K562 (cell line): ENCODE measurements at regions not wholly inside any gene's neighbourhood (a gene's known extent, or its start where the extent isn't known, plus 50 kb on each side); places are given as distances from the start of the nearest gene placed in this dataset.

Experiments used
- ATAC-seq: fragments of 200-7000 bp; cut with Tn5 transposase; 3 replicates; pipeline ENCODE4 v1.9.1; 2020; ENCODE audit warnings: moderate library complexity
- BruUV-seq: library from RNA; stranded (reverse); fragments of 400-500 nt; replicated peaks from 2 replicates; lab custom pipeline; 2021; lab: Mats Ljungman, UMichigan
- CTCF ChIA-PET: fragments of 300-600 bp; formaldehyde crosslinking; extraction: SDS; loops from one replicate; lab custom pipeline; 2021; ENCODE audit warnings: low intra/inter-chr PET ratio; lab: Yijun Ruan, JAX
- POLR2A ChIA-PET: fragments of 300-600, 350-650 bp; sonication (Branson Sonifier 250); formaldehyde crosslinking; extraction: SDS; loops from one replicate; lab custom pipeline; 2021; ENCODE audit warnings: antibody characterized with exemption, inconsistent platforms; lab: Yijun Ruan, JAX
- DNase-seq, 4 experiments: peaks; one replicate each; pipeline versions ENCODE4 v3.0.0 to v3.0.0-alpha.2; 2011 to 2018; ENCODE audit warnings: low spot score in 3 of 4, mixed read lengths in 3 of 4; ENCODE audit errors: extremely low read depth in 1 of 4
- FAIRE-seq: peaks from 2 replicates; lab custom pipeline; 2011; peaks lifted over from hg19 to GRCh38; lab: Jason Lieb, UNC
- H2AFZ ChIP-seq: 2 replicates; pipeline ENCODE4 v1.6.0; 2011; ENCODE audit warnings: low read depth, low read length, control low read depth, inconsistent platforms
- H3K27ac ChIP-seq: fragments of 200-600 bp; 3 replicates; pipeline ENCODE4 v1.8.0; 2011; ENCODE audit warnings: low read depth, mild to moderate bottlenecking, control low read depth, inconsistent platforms, low read length, moderate library complexity, mixed read lengths; ENCODE audit errors: extremely low read depth
- H3K27me3 ChIP-seq, 2 experiments: fragments of 300-600 bp in 1 of 2; 2 replicates in 1 of 2; 3 replicates in 1 of 2; pipeline versions ENCODE4 v1.6.0 to v1.8.0; 2011; ENCODE audit warnings: inconsistent platforms in 2 of 2, low read length in 2 of 2, mild to moderate bottlenecking in 1 of 2, mixed read lengths in 1 of 2, moderate library complexity in 1 of 2; ENCODE audit not compliant: control insufficient read depth in 2 of 2, insufficient read depth in 2 of 2
- H3K36me3 ChIP-seq: fragments of 300-600 bp; 3 replicates; pipeline ENCODE4 v1.8.0; 2011; ENCODE audit warnings: mild to moderate bottlenecking, low read length, inconsistent platforms; ENCODE audit not compliant: control insufficient read depth, insufficient read depth
- H3K4me1 ChIP-seq, 2 experiments: fragments of 200-600 bp in 1 of 2; replicated peaks in 1 of 2; 2 replicates in 1 of 2; 3 replicates in 1 of 2; pipeline versions ENCODE4 v1.5.1 to v1.8.0; 2011; ENCODE audit warnings: inconsistent platforms in 2 of 2, low read length in 2 of 2, mild to moderate bottlenecking in 1 of 2, mixed read lengths in 1 of 2, moderate library complexity in 1 of 2; ENCODE audit not compliant: control insufficient read depth in 2 of 2, insufficient read depth in 2 of 2
- H3K4me2 ChIP-seq: 2 replicates; pipeline ENCODE4 v1.6.1; 2011; ENCODE audit warnings: low read length, control low read depth, inconsistent platforms, mixed read lengths; ENCODE audit not compliant: insufficient read depth
- H3K4me3 ChIP-seq: fragments of 200-600 bp; sonication (generic), shearing (Covaris generic); 2 replicates; pipeline ENCODE4 v1.5.1; 2016; ENCODE audit warnings: control low read depth, inconsistent platforms
- H3K79me2 ChIP-seq: fragments of 200-600 bp; 3 replicates; pipeline ENCODE4 v1.8.0; 2011; ENCODE audit warnings: low read length, inconsistent platforms; ENCODE audit not compliant: control insufficient read depth, insufficient read depth
- H3K9ac ChIP-seq, 2 experiments: 2 replicates each; pipeline versions ENCODE4 v1.6.0 to v1.6.1; 2011; ENCODE audit warnings: low read depth in 2 of 2, low read length in 2 of 2, control low read depth in 1 of 2, inconsistent platforms in 1 of 2, mild to moderate bottlenecking in 1 of 2, mixed read lengths in 1 of 2; ENCODE audit not compliant: insufficient read depth in 1 of 2
- H3K9me1 ChIP-seq: one replicate; pipeline ENCODE4 v1.6.0; 2011; ENCODE audit warnings: inconsistent platforms, mild to moderate bottlenecking, low read length, moderate library complexity; ENCODE audit not compliant: control insufficient read depth, insufficient read depth
- H3K9me3 ChIP-seq: replicated peaks from 2 replicates; pipeline ENCODE4 v1.5.1; 2011; ENCODE audit warnings: low read depth, low read length, inconsistent platforms; ENCODE audit not compliant: control insufficient read depth, insufficient read depth
- H4K20me1 ChIP-seq: replicated peaks from 2 replicates; pipeline ENCODE4 v1.6.1; 2011; ENCODE audit warnings: low read length, inconsistent platforms, mixed read lengths; ENCODE audit not compliant: control insufficient read depth, insufficient read depth
- CBX1 ChIP-seq: sonication (generic); IDR thresholded peaks from 2 replicates; pipeline ENCODE4 v1.6.1; 2016; ENCODE audit warnings: antibody characterized with exemption, low read depth, mild to moderate bottlenecking
- PHB ChIP-seq: fragments of 250-450 bp; sonication (Bioruptor Pico); IDR thresholded peaks from 2 replicates; pipeline ENCODE4 v1.5.0; 2021
- RBM15 ChIP-seq: fragments of 200-400 bp; formaldehyde crosslinking; IDR thresholded peaks from 2 replicates; pipeline ENCODE4 v1.6.1; 2018; ENCODE audit warnings: mild to moderate bottlenecking, low read length, moderate library complexity; ENCODE audit not compliant: insufficient read depth
- ZC3H11A ChIP-seq: IDR thresholded peaks from 2 replicates; pipeline ENCODE4 v1.6.1; 2012; ENCODE audit warnings: low read depth, low read length, improper control_type of control experiment
- ZNF57 ChIP-seq: fragments of 450-650 bp; formaldehyde crosslinking; IDR thresholded peaks from 2 replicates; pipeline ENCODE4 v1.4.0; 2020; ENCODE audit warnings: mild to moderate bottlenecking, moderate library complexity
- WGBS: fragments of 100-300 bp; shearing (Covaris generic); methylation state at CpG from one replicate; pipeline ENCODE4 v1.1.6; 2016; ENCODE audit warnings: low coverage, mixed read lengths; ENCODE audit not compliant: insufficient coverage; ENCODE audit errors: missing lambda C conversion rate; 5-methylcytosine and 5-hydroxymethylcytosine counted together
- in situ Hi-C: fragments of 300-500 bp; cut with MboI; formaldehyde crosslinking; loops from 4 replicates; pipeline ENCODE4 v1.15.0; 2018; ENCODE audit warnings: inconsistent platforms, mixed read lengths
- intact Hi-C: fragments of 100-400 bp; cut with micrococcal nuclease; formaldehyde crosslinking; loops from 2 replicates; pipeline ENCODE4 v1.14.2; 2022
- TF ChIP-seq, protein P1 (sequence below): IDR thresholded peaks from 2 replicates; pipeline ENCODE4 v1.6.1; 2011; ENCODE audit not compliant: insufficient read length; ENCODE audit errors: extremely low read depth
- TF ChIP-seq, protein P2 (sequence below): fragments of 450-650 bp; IDR thresholded peaks from 2 replicates; pipeline ENCODE4 v1.7.1; 2018; ENCODE audit warnings: mild to moderate bottlenecking, low read depth; ENCODE audit not compliant: partially characterized antibody
- TF ChIP-seq, protein P3 (sequence below), 2 experiments: fragments of 450-650 bp; conservative IDR thresholded peaks; 2 replicates each; pipeline ENCODE4 v1.6.1; 2017; ENCODE audit warnings: mild to moderate bottlenecking in 2 of 2, moderate library complexity in 2 of 2

DNA sequence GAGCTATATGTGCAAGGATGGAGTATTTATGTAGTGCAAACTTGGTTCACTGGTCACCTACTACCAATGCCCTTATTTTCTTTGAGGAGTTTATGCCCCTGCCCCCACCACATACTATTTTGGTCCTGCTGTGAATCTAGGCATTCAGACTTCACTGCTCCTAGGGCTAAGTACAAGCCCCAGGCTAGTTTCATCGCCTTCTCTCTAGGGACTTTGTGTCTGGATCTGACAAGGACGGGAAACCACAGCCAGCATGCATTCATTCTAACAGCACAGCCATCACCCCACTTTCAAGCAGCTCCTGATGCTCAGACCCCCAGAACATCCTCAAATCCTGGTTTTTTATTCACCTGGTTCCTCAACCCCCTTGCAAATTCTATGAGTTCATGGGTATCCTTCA, 56.8 kb downstream of the DRD1 start:
- intact Hi-C loops = no loop called here
- POLR2A ChIA-PET = no interaction called here
- no peak overlapping the region for H3K4me2 ChIP-seq
- H3K4me3 ChIP-seq = no peak overlapping the region
- DNase-seq (no peak), FAIRE-seq (no peak), ATAC-seq (no peak)
- no TSS peak for BruUV-seq
- no peaks in the 10 kb centered on the region for H3K4me1 ChIP-seq
- no peak for TF ChIP-seq PHB
- H3K36me3 ChIP-seq = no peaks in the 10 kb centered on the region
- 0% methylated on average over 2 of the region's 2 CpGs for WGBS
- CTCF ChIA-PET = no interaction called here
- no peaks in the 10 kb centered on the region for H3K79me2 ChIP-seq
- no peaks in the 10 kb centered on the region for H3K9me3 ChIP-seq
- no peaks in the 10 kb centered on the region for H3K9me1 ChIP-seq
- no peak overlapping the region for H3K9ac ChIP-seq
- H3K27ac ChIP-seq = no peak overlapping the region
- H3K27me3 ChIP-seq = 0 out of 5 replicates have a peak, but pooled peaks cover 0 to 1% of the 10 kb centered on the region in 2 experiments
- no peaks in the 10 kb centered on the region for H4K20me1 ChIP-seq
- H2AFZ ChIP-seq = no peak overlapping the region
- in situ Hi-C loops = no loop called here

DNA sequence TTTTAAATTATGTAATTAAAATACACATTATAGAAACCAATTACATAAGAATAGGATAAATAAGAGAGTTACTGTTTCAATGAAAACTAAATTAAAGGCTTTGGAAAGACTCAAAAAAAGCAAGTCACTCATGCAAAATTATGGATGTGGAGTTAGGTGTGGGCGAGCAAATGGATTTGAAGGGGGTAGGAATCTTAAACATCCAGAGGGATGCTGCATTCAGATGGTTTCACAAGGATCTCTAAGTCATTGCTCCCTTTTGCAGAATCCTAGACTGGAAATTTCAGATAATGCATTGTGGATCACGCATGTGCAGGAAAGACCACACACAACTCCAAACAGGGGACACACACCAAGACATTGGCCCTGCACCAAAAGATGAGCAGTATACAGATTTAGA, 57.5 kb downstream of the DRD1 start:
- ChIA-PET POLR2A (no interaction called here), CTCF (no interaction called here)
- no peaks in the 10 kb centered on the region for H3K79me2 ChIP-seq
- no peaks in the 10 kb centered on the region for H3K36me3 ChIP-seq
- TF ChIP-seq, protein P1, sequence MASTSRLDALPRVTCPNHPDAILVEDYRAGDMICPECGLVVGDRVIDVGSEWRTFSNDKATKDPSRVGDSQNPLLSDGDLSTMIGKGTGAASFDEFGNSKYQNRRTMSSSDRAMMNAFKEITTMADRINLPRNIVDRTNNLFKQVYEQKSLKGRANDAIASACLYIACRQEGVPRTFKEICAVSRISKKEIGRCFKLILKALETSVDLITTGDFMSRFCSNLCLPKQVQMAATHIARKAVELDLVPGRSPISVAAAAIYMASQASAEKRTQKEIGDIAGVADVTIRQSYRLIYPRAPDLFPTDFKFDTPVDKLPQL = no peak
- TF ChIP-seq, protein P2, sequence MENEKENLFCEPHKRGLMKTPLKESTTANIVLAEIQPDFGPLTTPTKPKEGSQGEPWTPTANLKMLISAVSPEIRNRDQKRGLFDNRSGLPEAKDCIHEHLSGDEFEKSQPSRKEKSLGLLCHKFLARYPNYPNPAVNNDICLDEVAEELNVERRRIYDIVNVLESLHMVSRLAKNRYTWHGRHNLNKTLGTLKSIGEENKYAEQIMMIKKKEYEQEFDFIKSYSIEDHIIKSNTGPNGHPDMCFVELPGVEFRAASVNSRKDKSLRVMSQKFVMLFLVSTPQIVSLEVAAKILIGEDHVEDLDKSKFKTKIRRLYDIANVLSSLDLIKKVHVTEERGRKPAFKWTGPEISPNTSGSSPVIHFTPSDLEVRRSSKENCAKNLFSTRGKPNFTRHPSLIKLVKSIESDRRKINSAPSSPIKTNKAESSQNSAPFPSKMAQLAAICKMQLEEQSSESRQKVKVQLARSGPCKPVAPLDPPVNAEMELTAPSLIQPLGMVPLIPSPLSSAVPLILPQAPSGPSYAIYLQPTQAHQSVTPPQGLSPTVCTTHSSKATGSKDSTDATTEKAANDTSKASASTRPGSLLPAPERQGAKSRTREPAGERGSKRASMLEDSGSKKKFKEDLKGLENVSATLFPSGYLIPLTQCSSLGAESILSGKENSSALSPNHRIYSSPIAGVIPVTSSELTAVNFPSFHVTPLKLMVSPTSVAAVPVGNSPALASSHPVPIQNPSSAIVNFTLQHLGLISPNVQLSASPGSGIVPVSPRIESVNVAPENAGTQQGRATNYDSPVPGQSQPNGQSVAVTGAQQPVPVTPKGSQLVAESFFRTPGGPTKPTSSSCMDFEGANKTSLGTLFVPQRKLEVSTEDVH = no peak
- TF ChIP-seq ZNF57 (CRISPR knock-in tag) (no peak), RBM15 (no peak), ZC3H11A (no peak), CBX1 (no peak)
- TF ChIP-seq, protein P3, sequence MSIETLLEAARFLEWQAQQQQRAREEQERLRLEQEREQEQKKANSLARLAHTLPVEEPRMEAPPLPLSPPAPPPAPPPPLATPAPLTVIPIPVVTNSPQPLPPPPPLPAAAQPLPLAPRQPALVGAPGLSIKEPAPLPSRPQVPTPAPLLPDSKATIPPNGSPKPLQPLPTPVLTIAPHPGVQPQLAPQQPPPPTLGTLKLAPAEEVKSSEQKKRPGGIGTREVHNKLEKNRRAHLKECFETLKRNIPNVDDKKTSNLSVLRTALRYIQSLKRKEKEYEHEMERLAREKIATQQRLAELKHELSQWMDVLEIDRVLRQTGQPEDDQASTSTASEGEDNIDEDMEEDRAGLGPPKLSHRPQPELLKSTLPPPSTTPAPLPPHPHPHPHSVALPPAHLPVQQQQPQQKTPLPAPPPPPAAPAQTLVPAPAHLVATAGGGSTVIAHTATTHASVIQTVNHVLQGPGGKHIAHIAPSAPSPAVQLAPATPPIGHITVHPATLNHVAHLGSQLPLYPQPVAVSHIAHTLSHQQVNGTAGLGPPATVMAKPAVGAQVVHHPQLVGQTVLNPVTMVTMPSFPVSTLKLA (conservative IDR thresholded peaks at IDR 0.05) = no peak
- H2AFZ ChIP-seq = no peak overlapping the region
- no peaks in the 10 kb centered on the region for H3K27me3 ChIP-seq
- in situ Hi-C loops (no loop called here), intact Hi-C loops (no loop called here)
- BruUV-seq = no TSS peak
- no peak overlapping the region for H3K4me2 ChIP-seq
- no peak overlapping the region for H3K27ac ChIP-seq
- H4K20me1 ChIP-seq = no peaks in the 10 kb centered on the region
- no peak overlapping the region for H3K9ac ChIP-seq
- DNase-seq = no peak
- no peaks in the 10 kb centered on the region for H3K4me1 ChIP-seq
- ATAC-seq = no peak
- no peaks in the 10 kb centered on the region for H3K9me3 ChIP-seq
- no peak for FAIRE-seq
- 0% methylated on average over 2 of the region's 2 CpGs for WGBS
- no peak overlapping the region for H3K4me3 ChIP-seq
- no peaks in the 10 kb centered on the region for H3K9me1 ChIP-seq
